Transverse colon (tissue), 4 donors: ENCODE measurements at regions not wholly inside any gene's neighbourhood (a gene's known extent, or its start where the extent isn't known, plus 50 kb on each side); places are given as distances from the start of the nearest gene placed in this dataset.

Source experiments
- CTCF ChIP-seq, 5 experiments: fragments of 200-600 bp in 3 of 5; fragments of 450-650 bp in 2 of 5; sonication (generic) in 3 of 5; IDR thresholded peaks; 1 replicate in 2 of 5; 2 replicates in 3 of 5; pipeline ENCODE4 v1.5.1; 2016 to 2017; ENCODE audit warnings: antibody characterized with exemption in 5 of 5, inconsistent platforms in 3 of 5, mild to moderate bottlenecking in 2 of 5, moderate library complexity in 1 of 5
- POLR2AphosphoS5 ChIP-seq, 3 donors: sonication (generic); formaldehyde crosslinking; IDR thresholded peaks; one replicate each; pipeline ENCODE4 v1.6.1; 2016; ENCODE audit warnings: antibody characterized with exemption in 3 of 3

GRCh38 chr13:24092108-24092507 is 68.4 kb upstream of the SPATA13 start:
- TF ChIP-seq CTCF (IDR thresholded peaks at IDR 0.05), result no peak
- TF ChIP-seq POLR2AphosphoS5 (IDR thresholded peaks at IDR 0.05), result no peak
